Vagina (tissue), 2 donors: ENCODE measurements at regions not wholly inside any gene's neighbourhood (a gene's known extent, or its start where the extent isn't known, plus 50 kb on each side); places are given as distances from the start of the nearest gene placed in this dataset.

Experiments used
- DNase-seq, 2 donors: peaks; one replicate each; pipeline ENCODE4 v3.0.0-alpha.2; 2017; ENCODE audit errors: extremely low spot score in 2 of 2
- H3K27ac ChIP-seq: fragments of 200-600 bp; sonication (generic); one replicate; pipeline ENCODE4 v1.5.1; 2019
- H3K27me3 ChIP-seq: fragments of 200-600 bp; sonication (generic); one replicate; pipeline ENCODE4 v1.5.1; 2019
- H3K36me3 ChIP-seq, 2 donors: fragments of 200-600 bp; sonication (generic); one replicate each; pipeline ENCODE4 v1.5.1; 2017 to 2019
- H3K4me1 ChIP-seq: fragments of 200-600 bp; sonication (generic); one replicate; pipeline ENCODE4 v1.5.1; 2019
- H3K4me3 ChIP-seq, 2 donors: fragments of 200-600 bp; sonication (generic); 1 replicate in 1 of 2; 2 replicates in 1 of 2; pipeline ENCODE4 v1.5.1; 2016 to 2019
- H3K9me3 ChIP-seq: fragments of 200-600 bp; sonication (generic); one replicate; pipeline ENCODE4 v1.5.1; 2019
- CTCF ChIP-seq, 3 experiments: fragments of 450-650 bp in 2 of 3; fragments of 200-600 bp in 1 of 3; sonication (generic) in 1 of 3; IDR thresholded peaks; one replicate each; pipeline ENCODE4 v1.5.1; 2017 to 2019; ENCODE audit warnings: antibody characterized with exemption in 3 of 3, mild to moderate bottlenecking in 2 of 3, moderate library complexity in 2 of 3
- POLR2A ChIP-seq, 2 donors: fragments of 450-650 bp; IDR thresholded peaks; one replicate each; pipeline ENCODE4 v1.6.1; 2017; ENCODE audit warnings: antibody characterized with exemption in 2 of 2, mild to moderate bottlenecking in 2 of 2, moderate library complexity in 2 of 2
- POLR2AphosphoS5 ChIP-seq, 2 donors: sonication (generic); formaldehyde crosslinking; IDR thresholded peaks; one replicate each; pipeline ENCODE4 v1.9.0; 2017; ENCODE audit warnings: antibody characterized with exemption in 2 of 2, mild to moderate bottlenecking in 2 of 2, low read depth in 1 of 2; ENCODE audit not compliant: insufficient read depth in 1 of 2
- intact Hi-C: fragments of 100-400 bp; cut with DNase I; formaldehyde crosslinking; loops from one replicate; pipeline ENCODE4 v1.15.1; 2023

- Histone ChIP-seq H3K27ac (no peak overlapping the region), H3K4me1 (no peaks in the 10 kb centered on the region), H3K36me3 (no peaks in the 10 kb centered on the region), H3K4me3 (no peak overlapping the region), H3K27me3 (no peaks in the 10 kb centered on the region), H3K9me3 (no peaks in the 10 kb centered on the region)
- no peak for TF ChIP-seq CTCF (IDR thresholded peaks at IDR 0.05)
- TF ChIP-seq POLR2AphosphoS5 (IDR thresholded peaks at IDR 0.05; ENCODE audit: insufficient read depth in 1 of 2, low read depth in 1 of 2): no peak
- TF ChIP-seq POLR2A (IDR thresholded peaks at IDR 0.05): no peak
- intact Hi-C loops: no loop called here
- no peak for DNase-seq
Observed at GRCh38 chr13:72586518-72586917, 140.9 kb downstream of the MZT1 start.

- intact Hi-C loops: no loop called here
- no peaks in the 10 kb centered on the region for H3K27me3 ChIP-seq
- no peak for DNase-seq
- no peaks in the 10 kb centered on the region for H3K36me3 ChIP-seq
- no peak overlapping the region for H3K27ac ChIP-seq
- H3K4me3 ChIP-seq: no peak overlapping the region
- no peaks in the 10 kb centered on the region for H3K9me3 ChIP-seq
- no peaks in the 10 kb centered on the region for H3K4me1 ChIP-seq
- TF ChIP-seq POLR2AphosphoS5 (IDR thresholded peaks at IDR 0.05; ENCODE audit: insufficient read depth in 1 of 2, low read depth in 1 of 2) (no peak), CTCF (IDR thresholded peaks at IDR 0.05) (no peak), POLR2A (IDR thresholded peaks at IDR 0.05) (no peak)
Observed at GRCh38 chr13:72585254-72585653, 142.2 kb downstream of the MZT1 start.

GRCh38 chr13:72571191-72571590 is 156.2 kb downstream of the MZT1 start:
- no peak overlapping the region for H3K4me3 ChIP-seq
- H3K9me3 ChIP-seq: no peaks in the 10 kb centered on the region
- H3K27ac ChIP-seq: no peak overlapping the region
- no peak for DNase-seq
- no peaks in the 10 kb centered on the region for H3K36me3 ChIP-seq
- TF ChIP-seq POLR2A (IDR thresholded peaks at IDR 0.05): no peak
- no peak for TF ChIP-seq CTCF (IDR thresholded peaks at IDR 0.05)
- TF ChIP-seq POLR2AphosphoS5 (IDR thresholded peaks at IDR 0.05; ENCODE audit: insufficient read depth in 1 of 2, low read depth in 1 of 2): no peak
- intact Hi-C loops: no loop called here
- no peaks in the 10 kb centered on the region for H3K27me3 ChIP-seq
- no peaks in the 10 kb centered on the region for H3K4me1 ChIP-seq

GRCh38 chr13:72570019-72570418 is 157.4 kb downstream of the MZT1 start:
- no peak for DNase-seq
- Histone ChIP-seq H3K4me1 (no peaks in the 10 kb centered on the region), H3K9me3 (no peaks in the 10 kb centered on the region), H3K4me3 (no peak overlapping the region), H3K27me3 (no peaks in the 10 kb centered on the region), H3K27ac (no peak overlapping the region), H3K36me3 (no peaks in the 10 kb centered on the region)
- intact Hi-C loops: no loop called here
- no peak for TF ChIP-seq CTCF (IDR thresholded peaks at IDR 0.05)

GRCh38 chr13:72567566-72567965 is 159.9 kb downstream of the MZT1 start:
- no peaks in the 10 kb centered on the region for H3K36me3 ChIP-seq
- no peaks in the 10 kb centered on the region for H3K27me3 ChIP-seq
- no peaks in the 10 kb centered on the region for H3K4me1 ChIP-seq
- intact Hi-C loops: no loop called here
- no peak for DNase-seq
- TF ChIP-seq POLR2AphosphoS5 (IDR thresholded peaks at IDR 0.05; ENCODE audit: insufficient read depth in 1 of 2, low read depth in 1 of 2) (no peak), CTCF (IDR thresholded peaks at IDR 0.05) (no peak), POLR2A (IDR thresholded peaks at IDR 0.05) (no peak)
- no peak overlapping the region for H3K27ac ChIP-seq
- H3K9me3 ChIP-seq: no peaks in the 10 kb centered on the region
- no peak overlapping the region for H3K4me3 ChIP-seq
